ENCODE measurements at regions not wholly inside any gene's neighbourhood (a gene's known extent, or its start where the extent isn't known, plus 50 kb on each side); places are given as distances from the start of the nearest gene placed in this dataset.

DNA sequence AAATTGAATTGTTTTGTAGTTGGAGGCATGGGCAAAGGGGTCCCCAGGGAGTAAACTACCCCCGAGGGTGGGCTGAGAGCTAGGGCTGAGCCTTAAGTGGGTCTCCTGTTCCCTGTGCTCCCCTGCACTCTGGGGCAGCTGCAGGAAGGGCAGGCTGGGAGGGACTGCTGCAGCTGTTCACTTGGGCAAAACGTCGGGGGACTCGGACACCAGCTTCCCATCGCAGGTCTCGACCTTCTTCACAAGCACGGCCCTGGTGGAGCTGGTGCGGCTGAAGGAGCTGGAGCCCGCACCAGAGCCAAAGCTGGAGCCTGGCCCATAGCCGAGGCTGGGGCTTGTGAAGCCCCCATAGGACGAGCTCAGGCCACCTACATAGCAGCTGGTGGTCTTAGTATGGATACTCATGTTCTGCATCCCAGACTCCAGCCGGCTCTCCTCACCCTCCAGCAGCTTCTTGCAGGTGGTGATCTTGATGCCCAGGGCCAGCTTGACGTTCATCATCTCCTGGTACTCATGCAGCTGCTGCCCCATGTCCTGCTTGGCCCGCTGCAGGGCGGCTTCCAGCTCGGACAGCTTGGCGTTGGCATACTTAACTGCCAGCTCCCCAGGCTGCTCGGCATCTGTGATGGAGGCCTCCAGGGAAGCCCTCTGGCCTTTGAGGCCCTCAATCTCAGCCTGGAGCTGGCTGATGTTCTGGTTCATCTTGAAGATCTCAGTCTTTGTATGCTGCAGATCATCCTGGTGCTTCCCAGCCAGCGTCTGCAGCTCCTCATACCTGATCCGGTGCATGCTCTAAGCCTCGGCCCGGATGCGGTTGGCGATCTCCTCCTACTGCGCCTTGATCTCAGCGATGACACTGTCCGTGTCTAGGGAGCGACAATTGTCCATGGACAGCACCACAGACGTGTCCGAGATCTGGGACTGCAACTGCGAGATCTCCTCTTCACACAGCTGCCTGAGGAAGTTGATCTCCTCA, 423.5 kb upstream of the ARPP21 start:
- RAD21 ChIA-PET (ENCODE audit: unreplicated experiment): no interaction called here
- DNase-seq (ENCODE audit: low read depth, low spot score): no peak
- H3K4me3 ChIP-seq: no peak overlapping the region
- H4K20me1 ChIP-seq (ENCODE audit: control insufficient read depth, insufficient read depth): no peaks in the 10 kb centered on the region
- H3K36me3 ChIP-seq (ENCODE audit: control insufficient read depth in 2 of 2, insufficient read depth in 2 of 2, low read length in 1 of 2): no peaks in the 10 kb centered on the region
- intact Hi-C loops (cut with micrococcal nuclease; ENCODE audit: unreplicated experiment) (no loop called here), in situ Hi-C loops (cut with MboI) (no loop called here)
- no peaks in the 10 kb centered on the region for H3K27me3 ChIP-seq (replicated peaks in 1 of 2; ENCODE audit: control insufficient read depth in 2 of 2, insufficient read depth in 2 of 2, low read length in 1 of 2)
- FAIRE-seq: no peak
- no peak overlapping the region for H3K27ac ChIP-seq (ENCODE audit: control insufficient read depth, insufficient read depth)
- CTCF ChIA-PET: no interaction called here
- H3K4me2 ChIP-seq (ENCODE audit: control insufficient read depth, insufficient read depth): no peak overlapping the region
- POLR2A ChIA-PET: no interaction called here
- TF ChIP-seq TCF3 (IDR thresholded peaks at IDR 0.05; ENCODE audit: borderline replicate concordance, insufficient read depth, low read depth, low read length) (no peak), CBFB (IDR thresholded peaks at IDR 0.05; ENCODE audit: low read depth) (no peak)
- TF ChIP-seq, protein P1, sequence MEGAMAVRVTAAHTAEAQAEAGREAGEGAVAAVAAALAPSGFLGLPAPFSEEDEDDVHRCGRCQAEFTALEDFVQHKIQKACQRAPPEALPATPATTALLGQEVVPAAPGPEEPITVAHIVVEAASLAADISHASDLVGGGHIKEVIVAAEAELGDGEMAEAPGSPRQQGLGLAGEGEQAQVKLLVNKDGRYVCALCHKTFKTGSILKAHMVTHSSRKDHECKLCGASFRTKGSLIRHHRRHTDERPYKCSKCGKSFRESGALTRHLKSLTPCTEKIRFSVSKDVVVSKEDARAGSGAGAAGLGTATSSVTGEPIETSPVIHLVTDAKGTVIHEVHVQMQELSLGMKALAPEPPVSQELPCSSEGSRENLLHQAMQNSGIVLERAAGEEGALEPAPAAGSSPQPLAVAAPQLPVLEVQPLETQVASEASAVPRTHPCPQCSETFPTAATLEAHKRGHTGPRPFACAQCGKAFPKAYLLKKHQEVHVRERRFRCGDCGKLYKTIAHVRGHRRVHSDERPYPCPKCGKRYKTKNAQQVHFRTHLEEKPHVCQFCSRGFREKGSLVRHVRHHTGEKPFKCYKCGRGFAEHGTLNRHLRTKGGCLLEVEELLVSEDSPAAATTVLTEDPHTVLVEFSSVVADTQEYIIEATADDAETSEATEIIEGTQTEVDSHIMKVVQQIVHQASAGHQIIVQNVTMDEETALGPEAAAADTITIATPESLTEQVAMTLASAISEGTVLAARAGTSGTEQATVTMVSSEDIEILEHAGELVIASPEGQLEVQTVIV (IDR thresholded peaks at IDR 0.05; ENCODE audit: borderline replicate concordance, partially characterized antibody): no peak
- H2AFZ ChIP-seq (ENCODE audit: control insufficient read depth, low read depth, low read length): no peak overlapping the region
- SMC1A ChIA-PET (ENCODE audit: uncharacterized antibody, unreplicated experiment): no interaction called here
- no peak overlapping the region for H3K9ac ChIP-seq (ENCODE audit: control insufficient read depth, insufficient read depth, low read length)
- WGBS (ENCODE audit: insufficient coverage, insufficient replicate concordance, low lambda C conversion rate, missing lambda C conversion rate): 57% methylated on average over 31 of the region's 31 CpGs
- H3K9me3 ChIP-seq (replicated peaks; ENCODE audit: control insufficient read depth, insufficient read depth, low read length): no peaks in the 10 kb centered on the region
- no peaks in the 10 kb centered on the region for H3K4me1 ChIP-seq (ENCODE audit: control insufficient read depth, insufficient read depth, low read length)
- no peak for ATAC-seq
- H3K79me2 ChIP-seq (ENCODE audit: control insufficient read depth, insufficient read depth, low read length): no peaks in the 10 kb centered on the region
- BruUV-seq (replicated peaks): no TSS peak
